CD4-positive, CD25-positive, alpha-beta regulatory T cell (primary cell): ENCODE measurements at regions not wholly inside any gene's neighbourhood (a gene's known extent, or its start where the extent isn't known, plus 50 kb on each side); places are given as distances from the start of the nearest gene placed in this dataset.

Experiments
- ATAC-seq, 2 donors: fragments of 150-1000 bp; cut with Tn5 transposase; one replicate each; pipeline ENCODE4 v1.10.0; 2021; ENCODE audit warnings: low read depth in 2 of 2, moderate number of reproducible peaks in 2 of 2, moderate library complexity in 1 of 2
- DNase-seq, 3 donors: peaks; one replicate each; pipeline versions ENCODE4 v3.0.0 to v3.0.0-alpha.2; 2012 to 2022; ENCODE audit warnings: mixed read lengths in 1 of 3
- H3K27ac ChIP-seq: one replicate; pipeline ENCODE4 v1.7.0; 2013; ENCODE audit warnings: mild to moderate bottlenecking, low read length; ENCODE audit not compliant: insufficient read depth, poor library complexity, severe bottlenecking
- H3K27me3 ChIP-seq: one replicate; pipeline ENCODE4 v1.7.0; 2013; ENCODE audit warnings: low read length; ENCODE audit not compliant: control insufficient read depth, insufficient read depth
- H3K36me3 ChIP-seq: one replicate; pipeline ENCODE4 v1.7.0; 2013; ENCODE audit warnings: mild to moderate bottlenecking, low read length, moderate library complexity; ENCODE audit not compliant: control insufficient read depth, insufficient read depth
- H3K4me1 ChIP-seq: 2 replicates; pipeline ENCODE4 v1.7.0; 2013; ENCODE audit warnings: mild to moderate bottlenecking, low read length; ENCODE audit not compliant: insufficient read depth, control insufficient read depth, poor library complexity, severe bottlenecking
- H3K4me3 ChIP-seq: one replicate; pipeline ENCODE4 v1.7.0; 2013; ENCODE audit warnings: low read depth, mild to moderate bottlenecking, low read length, moderate library complexity
- H3K9me3 ChIP-seq, 2 experiments: 1 replicate in 1 of 2; 2 replicates in 1 of 2; pipeline ENCODE4 v1.7.0; 2013; ENCODE audit warnings: low read length in 2 of 2, mild to moderate bottlenecking in 1 of 2, moderate library complexity in 1 of 2; ENCODE audit not compliant: control insufficient read depth in 2 of 2
- H3K27ac Mint-ChIP-seq, 3 donors: one replicate each; pipeline ENCODE4 v1.8.0; 2020 to 2022; ENCODE audit warnings: mild to moderate bottlenecking in 3 of 3, mixed read lengths in 3 of 3, moderate library complexity in 2 of 3
- H3K27me3 Mint-ChIP-seq: one replicate; pipeline ENCODE4 v1.8.0; 2022; ENCODE audit warnings: mild to moderate bottlenecking, mixed read lengths
- H3K36me3 Mint-ChIP-seq: one replicate; pipeline ENCODE4 v1.8.0; 2020; ENCODE audit warnings: mixed read lengths
- H3K4me1 Mint-ChIP-seq, 4 donors: one replicate each; pipeline ENCODE4 v1.8.0; 2020 to 2022; ENCODE audit warnings: mixed read lengths in 4 of 4, mild to moderate bottlenecking in 1 of 4
- H3K4me3 Mint-ChIP-seq, 4 donors: one replicate each; pipeline ENCODE4 v1.8.0; 2020 to 2022; ENCODE audit warnings: mild to moderate bottlenecking in 4 of 4, mixed read lengths in 4 of 4, moderate library complexity in 3 of 4
- H3K9me3 Mint-ChIP-seq, 7 donors: one replicate each; pipeline ENCODE4 v1.8.0; 2020 to 2022; ENCODE audit warnings: mixed read lengths in 7 of 7, mild to moderate bottlenecking in 3 of 7, moderate library complexity in 2 of 7

- no peak overlapping the region for H3K4me3 Mint-ChIP-seq
- peaks cover 4% of the 10 kb centered on the region for H3K27me3 Mint-ChIP-seq
- no peak overlapping the region for H3K27ac Mint-ChIP-seq
- peaks cover 1 to 3% of the 10 kb centered on the region in 2 experiments for H3K9me3 ChIP-seq
- H3K27me3 ChIP-seq = no peaks in the 10 kb centered on the region
- no peak for ATAC-seq
- H3K4me1 ChIP-seq = no peaks in the 10 kb centered on the region
- no peaks in the 10 kb centered on the region for H3K36me3 ChIP-seq
- no peak overlapping the region for H3K27ac ChIP-seq
- no peaks in the 10 kb centered on the region for H3K4me1 Mint-ChIP-seq
- no peak for DNase-seq
- peaks cover 0 to 15% (median 5%) of the 10 kb centered on the region in 7 donors for H3K9me3 Mint-ChIP-seq
- no peak overlapping the region for H3K4me3 ChIP-seq
- no peaks in the 10 kb centered on the region for H3K36me3 Mint-ChIP-seq
Observed at GRCh38 chr5:3911773-3912172, 316.1 kb downstream of the IRX1 start.

DNA sequence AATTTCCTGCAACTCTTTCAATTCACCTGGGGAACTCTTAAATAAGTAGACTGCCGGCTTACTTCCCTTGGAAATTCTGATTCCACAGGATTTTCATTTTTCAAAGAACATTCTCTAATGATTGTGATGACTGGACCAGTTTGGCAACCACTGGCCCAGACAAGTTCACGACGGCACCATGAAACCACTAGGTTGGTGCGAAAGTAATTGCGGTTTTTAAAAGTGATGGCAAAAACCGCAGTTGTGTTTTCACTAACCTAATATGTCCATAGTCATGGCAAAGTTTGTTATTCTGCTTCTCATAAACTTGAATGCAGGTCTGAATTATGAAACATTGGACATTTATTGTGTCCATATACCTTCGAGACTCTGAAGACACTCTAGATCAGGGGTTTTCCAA, 317.2 kb downstream of the IRX1 start:
- Mint-ChIP-seq H3K4me1 (no peaks in the 10 kb centered on the region), H3K4me3 (no peak overlapping the region), H3K27me3 (peaks cover under 1% of the 10 kb centered on the region), H3K36me3 (no peaks in the 10 kb centered on the region), H3K9me3 (peaks cover 0 to 19% (median 4%) of the 10 kb centered on the region in 7 donors), H3K27ac (no peak overlapping the region)
- DNase-seq (no peak), ATAC-seq (no peak)
- Histone ChIP-seq H3K36me3 (no peaks in the 10 kb centered on the region), H3K27me3 (no peaks in the 10 kb centered on the region), H3K4me1 (no peaks in the 10 kb centered on the region), H3K9me3 (peaks cover 1 to 3% of the 10 kb centered on the region in 2 experiments), H3K27ac (no peak overlapping the region), H3K4me3 (no peak overlapping the region)

- H3K9me3 ChIP-seq = peaks cover 1 to 4% of the 10 kb centered on the region in 2 experiments
- DNase-seq (no peak), ATAC-seq (no peak)
- no peak overlapping the region for H3K4me3 ChIP-seq
- Mint-ChIP-seq H3K27ac (no peak overlapping the region), H3K4me1 (no peaks in the 10 kb centered on the region), H3K4me3 (no peak overlapping the region), H3K27me3 (no peaks in the 10 kb centered on the region), H3K9me3 (peaks cover 0 to 19% (median 4%) of the 10 kb centered on the region in 7 donors), H3K36me3 (no peaks in the 10 kb centered on the region)
- H3K27ac ChIP-seq = no peak overlapping the region
- no peaks in the 10 kb centered on the region for H3K27me3 ChIP-seq
- no peaks in the 10 kb centered on the region for H3K4me1 ChIP-seq
- H3K36me3 ChIP-seq = no peaks in the 10 kb centered on the region
Observed at GRCh38 chr5:3913279-3913678, 317.6 kb downstream of the IRX1 start.

DNA sequence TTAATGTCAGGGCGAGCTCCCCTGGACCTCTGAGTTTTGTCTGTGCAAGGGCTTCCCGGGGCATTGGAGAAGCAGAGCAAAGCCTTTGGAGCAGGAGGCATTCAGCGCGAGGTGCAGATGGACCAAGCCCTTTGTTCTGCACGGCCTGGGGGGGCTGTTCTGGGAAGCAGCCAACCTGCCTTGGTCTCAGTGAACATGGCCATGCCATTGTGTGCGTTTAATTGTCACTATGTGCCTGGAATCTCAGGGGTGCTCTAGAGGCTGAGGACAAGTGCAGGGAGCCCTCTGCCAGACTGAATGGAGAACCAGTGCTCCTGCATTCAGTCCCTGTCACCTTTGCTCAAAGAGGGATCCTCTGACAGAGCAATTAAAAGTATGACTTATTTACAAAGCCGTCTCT, 329.4 kb downstream of the IRX1 start:
- H3K27ac Mint-ChIP-seq = no peak overlapping the region
- H3K9me3 Mint-ChIP-seq = peaks cover 7 to 19% (median 14%) of the 10 kb centered on the region in 7 donors
- H3K4me3 Mint-ChIP-seq = no peak overlapping the region
- H3K27ac ChIP-seq = no peak overlapping the region
- DNase-seq = no peak
- no peaks in the 10 kb centered on the region for H3K36me3 Mint-ChIP-seq
- no peak for ATAC-seq
- no peaks in the 10 kb centered on the region for H3K36me3 ChIP-seq
- H3K4me1 ChIP-seq = no peaks in the 10 kb centered on the region
- no peaks in the 10 kb centered on the region for H3K4me1 Mint-ChIP-seq
- H3K4me3 ChIP-seq = no peak overlapping the region
- no peaks in the 10 kb centered on the region for H3K27me3 Mint-ChIP-seq
- H3K27me3 ChIP-seq = no peaks in the 10 kb centered on the region
- peaks cover 0 to 8% of the 10 kb centered on the region in 2 experiments for H3K9me3 ChIP-seq

DNA sequence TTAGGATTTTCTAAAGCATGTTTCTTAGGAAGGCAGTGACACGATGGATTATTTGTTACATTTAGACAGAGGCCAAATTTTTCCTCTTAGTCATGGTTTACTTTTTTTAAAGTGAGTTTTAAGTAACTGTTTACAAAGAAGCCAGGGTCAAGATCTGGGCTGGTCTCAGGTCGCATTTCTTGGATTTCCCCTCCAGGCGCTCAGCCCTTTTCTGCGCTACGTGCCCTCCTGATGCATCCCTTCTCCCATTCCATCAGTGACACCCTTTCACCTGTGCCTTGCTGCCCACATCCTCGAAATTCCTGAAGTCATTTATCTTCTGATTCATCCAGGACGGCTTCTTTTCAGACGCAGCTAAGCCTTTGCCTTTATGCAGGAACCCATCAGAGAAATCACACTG, 330.3 kb downstream of the IRX1 start:
- H3K4me1 Mint-ChIP-seq = no peaks in the 10 kb centered on the region

DNA sequence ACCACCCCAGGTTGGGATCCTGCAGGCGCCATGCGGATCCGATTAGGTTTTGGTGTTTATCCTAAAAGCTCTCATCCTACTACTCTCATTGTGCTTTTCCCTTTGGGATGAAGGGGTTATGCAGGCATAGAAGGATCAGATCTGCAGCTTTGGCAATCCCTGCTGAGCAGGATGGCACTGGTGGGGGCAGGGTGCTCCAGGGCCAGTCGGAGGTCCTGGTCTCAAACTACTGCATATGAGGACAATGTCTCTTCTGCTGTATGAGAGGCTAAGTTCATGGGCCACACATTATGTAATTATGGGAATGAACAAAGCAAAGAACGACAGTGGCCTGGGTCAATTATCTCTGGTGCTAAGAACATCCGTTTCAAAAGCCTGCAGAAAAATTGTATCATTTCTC, 334.2 kb downstream of the IRX1 start:
- DNase-seq = no peak
- Histone ChIP-seq H3K27me3 (no peaks in the 10 kb centered on the region), H3K36me3 (no peaks in the 10 kb centered on the region), H3K4me3 (no peak overlapping the region), H3K27ac (no peak overlapping the region), H3K9me3 (peaks cover 0 to 11% of the 10 kb centered on the region in 2 experiments), H3K4me1 (no peaks in the 10 kb centered on the region)
- Mint-ChIP-seq H3K27me3 (no peaks in the 10 kb centered on the region), H3K36me3 (no peaks in the 10 kb centered on the region), H3K4me1 (no peaks in the 10 kb centered on the region), H3K27ac (no peak overlapping the region), H3K4me3 (no peak overlapping the region), H3K9me3 (peaks cover 10 to 26% (median 16%) of the 10 kb centered on the region in 7 donors)
- no peak for ATAC-seq

More for the DNA sequence above, 330.3 kb downstream of the IRX1 start:
- Histone ChIP-seq H3K4me3 (no peak overlapping the region), H3K9me3 (peaks cover 0 to 9% of the 10 kb centered on the region in 2 experiments), H3K27ac (no peak overlapping the region), H3K27me3 (no peaks in the 10 kb centered on the region), H3K36me3 (no peaks in the 10 kb centered on the region), H3K4me1 (no peaks in the 10 kb centered on the region)
- Mint-ChIP-seq H3K4me3 (no peak overlapping the region), H3K36me3 (no peaks in the 10 kb centered on the region), H3K27me3 (no peaks in the 10 kb centered on the region), H3K27ac (no peak overlapping the region), H3K9me3 (peaks cover 6 to 19% (median 13%) of the 10 kb centered on the region in 7 donors)
- ATAC-seq (no peak), DNase-seq (no peak)

- H3K27me3 ChIP-seq = no peaks in the 10 kb centered on the region
- H3K9me3 ChIP-seq = peaks cover 0 to 11% of the 10 kb centered on the region in 2 experiments
- Mint-ChIP-seq H3K36me3 (no peaks in the 10 kb centered on the region), H3K4me1 (no peaks in the 10 kb centered on the region), H3K27me3 (no peaks in the 10 kb centered on the region), H3K9me3 (peaks cover 7 to 28% (median 14%) of the 10 kb centered on the region in 7 donors), H3K27ac (no peak overlapping the region), H3K4me3 (no peak overlapping the region)
- no peaks in the 10 kb centered on the region for H3K36me3 ChIP-seq
- H3K4me3 ChIP-seq = no peak overlapping the region
- DNase-seq (no peak), ATAC-seq (no peak)
- H3K4me1 ChIP-seq = no peaks in the 10 kb centered on the region
- H3K27ac ChIP-seq = no peak overlapping the region
Observed at GRCh38 chr5:3931976-3932375, 336.3 kb downstream of the IRX1 start.

DNA sequence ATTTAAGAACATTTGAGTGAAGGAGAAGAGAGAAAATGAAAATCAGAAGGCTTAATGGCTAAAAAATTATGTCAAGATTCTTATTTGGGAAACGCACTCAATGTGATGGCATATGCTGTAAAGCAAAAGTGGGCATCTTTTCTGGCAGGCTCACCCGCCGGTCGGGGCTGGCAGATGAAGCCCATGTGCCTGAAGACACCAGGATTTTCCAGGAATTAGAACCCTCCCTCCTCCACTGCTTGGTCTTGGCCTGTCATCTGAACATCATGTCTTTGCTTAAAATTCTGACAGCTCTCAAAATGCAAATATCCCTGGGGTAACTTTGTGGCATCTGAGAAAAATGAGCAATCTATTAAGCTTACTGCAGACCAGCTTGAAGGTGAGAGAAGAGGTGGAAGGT, 337.9 kb downstream of the IRX1 start:
- H3K9me3 ChIP-seq = peaks cover 0 to 11% of the 10 kb centered on the region in 2 experiments
- Mint-ChIP-seq H3K27me3 (no peaks in the 10 kb centered on the region), H3K4me3 (no peak overlapping the region), H3K27ac (no peak overlapping the region), H3K4me1 (no peaks in the 10 kb centered on the region), H3K9me3 (peaks cover 4 to 19% (median 7%) of the 10 kb centered on the region in 7 donors), H3K36me3 (no peaks in the 10 kb centered on the region)
- no peak overlapping the region for H3K4me3 ChIP-seq
- DNase-seq (no peak), ATAC-seq (no peak)
- H3K36me3 ChIP-seq = no peaks in the 10 kb centered on the region
- H3K27me3 ChIP-seq = no peaks in the 10 kb centered on the region
- no peak overlapping the region for H3K27ac ChIP-seq
- H3K4me1 ChIP-seq = no peaks in the 10 kb centered on the region
